HG03520 (cell line): ENCODE measurements at regions not wholly inside any gene's neighbourhood (a gene's known extent, or its start where the extent isn't known, plus 50 kb on each side); places are given as distances from the start of the nearest gene placed in this dataset.

Experiments
- ATAC-seq: cut with Tn5 transposase; IDR thresholded peaks from one replicate; pipeline ENCODE4 v1.9.1; 2021; ENCODE audit warnings: mild to moderate bottlenecking, moderate library complexity; ENCODE audit not compliant: unreplicated experiment

DNA sequence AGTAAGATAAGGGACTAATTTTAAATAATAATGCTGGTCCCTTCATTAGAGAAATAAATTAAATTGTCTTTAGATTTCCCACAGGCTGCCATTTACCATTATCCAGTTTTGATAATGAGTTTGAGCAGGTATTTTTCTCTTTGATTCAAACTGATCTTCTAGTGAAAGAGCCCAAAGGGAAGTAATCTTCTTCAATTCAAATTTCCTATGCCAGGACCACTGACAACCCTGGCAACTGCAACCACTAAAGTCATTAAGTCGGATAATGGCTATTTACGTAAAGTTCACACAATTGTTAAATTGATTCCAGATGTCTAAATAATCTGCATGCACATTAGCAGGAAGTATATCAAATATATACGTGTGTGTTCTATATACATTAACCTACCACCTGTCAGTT, 399.3 kb downstream of the PTPRC start:
- ATAC-seq: no peak

DNA sequence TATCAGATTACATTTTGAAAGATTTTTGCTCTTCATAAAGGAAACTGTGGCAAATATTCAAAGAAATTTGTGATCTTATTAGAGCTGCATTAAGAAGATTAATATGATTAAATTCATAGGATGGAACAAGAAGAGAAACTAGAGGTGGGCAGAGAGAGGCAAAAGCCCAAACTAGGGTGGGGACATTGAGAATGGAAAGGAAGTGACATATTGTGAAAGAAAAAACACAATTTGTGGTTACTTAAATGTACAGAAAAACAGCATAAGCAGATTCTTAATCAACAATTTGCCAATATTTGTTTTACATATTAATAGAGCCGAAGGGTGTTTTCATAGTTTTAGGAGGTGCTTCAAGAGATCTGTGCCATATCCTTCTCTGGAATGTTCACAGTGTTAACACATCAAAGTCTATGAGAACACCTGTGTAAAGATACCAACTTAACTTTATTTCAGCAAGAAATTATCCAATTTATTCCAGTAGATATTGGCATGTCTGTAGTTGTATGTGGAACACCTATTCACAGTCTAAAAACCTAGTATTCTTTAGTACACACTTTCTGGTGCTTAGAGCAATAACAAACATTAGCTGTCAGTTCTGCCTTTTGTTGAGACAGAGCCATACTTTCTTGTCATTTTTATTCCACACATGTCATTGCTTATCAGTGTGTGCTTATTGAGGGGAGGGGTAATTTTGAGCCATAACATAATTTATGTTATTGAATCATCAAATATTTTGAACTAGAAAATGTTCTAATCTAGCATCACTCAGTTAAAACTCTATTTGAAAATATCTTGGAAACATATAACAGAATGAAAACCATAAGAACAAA, 401.5 kb downstream of the PTPRC start:
- no peak for ATAC-seq

DNA sequence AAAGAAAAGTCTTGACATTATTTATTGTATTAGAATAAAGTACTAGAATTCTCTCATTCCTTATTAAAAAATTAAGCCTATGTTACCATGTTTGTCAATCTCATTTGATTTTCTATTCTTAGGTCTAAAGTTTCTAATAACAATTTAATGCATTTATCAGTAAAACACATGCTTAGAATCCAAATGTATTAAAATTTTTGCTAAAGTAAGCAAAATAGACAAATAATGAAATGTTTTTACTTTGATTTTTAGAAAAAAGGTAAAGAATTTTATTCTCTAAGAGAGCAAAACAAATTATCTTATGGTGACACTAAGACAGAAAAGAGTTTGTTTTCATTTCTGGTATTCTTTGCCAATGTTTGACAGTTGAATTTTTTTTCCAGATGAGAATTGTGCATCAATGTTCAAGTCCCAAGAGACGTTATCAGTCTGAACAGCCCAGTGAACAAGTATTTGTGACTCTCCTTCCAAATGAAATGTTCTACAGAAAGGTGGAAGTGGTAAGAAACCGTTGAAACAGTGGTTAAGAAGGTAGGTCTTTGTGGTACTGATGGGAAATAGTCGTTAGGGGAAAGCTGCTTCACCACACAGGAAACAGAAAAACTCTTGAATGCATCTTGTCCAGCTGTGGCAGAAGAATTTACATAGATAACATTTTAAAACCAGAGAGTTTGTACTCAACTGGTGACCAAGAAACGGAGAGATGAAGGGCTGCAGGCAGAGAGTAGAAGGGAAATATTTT, 402.5 kb downstream of the PTPRC start:
- peak; percentile 98 for ATAC-seq

DNA sequence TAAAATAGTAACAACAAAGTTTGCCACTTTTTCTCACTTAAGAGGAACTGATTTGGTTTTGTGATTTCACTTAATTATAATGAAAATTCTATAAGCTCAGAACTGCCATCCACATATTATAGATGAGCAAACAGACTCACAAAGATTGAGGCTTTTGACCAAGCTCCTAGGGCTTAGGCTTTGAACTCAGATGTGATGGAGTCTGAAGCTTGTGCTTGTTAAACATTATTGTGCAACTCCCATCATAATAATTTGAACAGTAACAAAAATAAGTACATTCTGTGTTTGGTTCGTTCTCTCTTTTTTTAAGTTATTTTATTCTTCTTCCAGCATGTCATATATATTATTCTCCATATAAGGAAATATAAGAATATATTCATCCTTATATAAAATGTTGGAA, 403.4 kb downstream of the PTPRC start:
- no peak for ATAC-seq

DNA sequence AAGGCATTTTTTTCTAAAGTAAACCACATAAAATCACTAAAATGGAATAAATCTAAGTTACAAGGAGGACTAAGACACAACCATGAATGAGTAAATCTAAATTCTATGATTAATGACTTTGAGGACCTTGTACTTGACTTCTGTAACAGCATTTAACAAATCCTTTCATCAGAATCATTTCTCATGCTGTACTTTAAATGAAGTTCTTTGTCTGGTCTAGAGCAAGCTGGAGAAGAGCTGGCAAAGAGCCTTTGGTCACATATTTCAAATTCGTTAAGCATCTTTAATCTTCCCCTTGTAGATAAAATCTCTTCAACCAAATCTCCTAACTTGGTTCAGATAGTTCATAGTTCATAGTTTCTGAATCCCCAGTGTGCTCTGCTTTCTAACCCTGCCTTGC, 405.4 kb downstream of the PTPRC start:
- no peak for ATAC-seq

DNA sequence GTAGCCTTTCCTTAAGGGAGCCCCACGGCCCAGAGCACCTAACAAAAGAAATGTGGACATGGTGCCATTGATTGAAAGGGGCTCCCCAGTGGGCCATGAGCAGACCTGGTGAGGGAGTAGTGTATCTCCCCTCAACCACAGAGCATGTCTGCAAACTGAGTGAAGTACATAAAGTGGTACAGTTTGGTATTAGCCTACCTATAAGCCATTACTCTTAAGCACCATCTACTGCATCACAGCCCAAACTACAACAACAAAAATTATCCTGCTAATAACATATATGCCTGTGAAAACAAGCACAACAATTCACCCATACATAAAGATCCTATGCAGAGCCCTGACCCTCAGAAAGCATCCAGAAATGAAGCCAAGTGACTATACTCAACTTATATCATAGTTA, 407.8 kb downstream of the PTPRC start:
- no peak for ATAC-seq

DNA sequence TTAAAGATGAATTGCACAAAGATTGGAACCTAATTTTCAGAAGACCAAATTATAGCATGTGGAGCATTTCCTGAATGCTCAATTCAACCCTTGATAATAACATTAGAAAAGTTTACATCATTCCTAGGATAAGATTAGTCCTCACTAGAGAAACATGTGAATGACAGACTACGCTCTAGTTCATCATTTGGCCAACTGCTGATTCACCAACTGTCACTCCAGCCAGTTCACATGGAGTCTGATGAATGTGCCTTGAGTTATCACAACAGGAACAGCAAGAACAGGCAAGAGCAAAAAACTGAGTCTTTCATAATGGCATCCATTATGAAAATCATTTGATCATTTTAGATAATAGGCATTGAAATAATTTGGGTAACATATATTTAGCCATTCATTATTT, 415.9 kb downstream of the PTPRC start:
- ATAC-seq: no peak

DNA sequence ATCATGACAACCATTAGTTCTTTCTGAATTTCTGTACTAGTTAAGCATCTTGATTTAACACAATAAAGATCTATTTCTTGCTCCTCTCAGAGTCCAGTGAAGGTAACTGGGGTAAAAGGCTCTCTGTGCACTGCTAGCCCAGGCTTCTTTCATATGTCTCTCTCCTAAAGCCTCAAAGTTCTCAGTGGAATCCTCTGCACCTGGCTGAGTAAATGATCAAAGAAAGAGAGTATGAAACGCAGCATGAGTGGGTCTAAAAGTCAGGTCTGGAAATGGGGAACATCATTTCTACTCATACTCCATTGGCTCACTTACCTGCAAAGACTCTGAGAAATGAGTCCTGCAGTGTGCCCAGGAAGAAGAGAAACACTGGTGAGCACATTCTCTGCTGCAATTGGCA, 418.5 kb downstream of the PTPRC start:
- ATAC-seq: no peak

DNA sequence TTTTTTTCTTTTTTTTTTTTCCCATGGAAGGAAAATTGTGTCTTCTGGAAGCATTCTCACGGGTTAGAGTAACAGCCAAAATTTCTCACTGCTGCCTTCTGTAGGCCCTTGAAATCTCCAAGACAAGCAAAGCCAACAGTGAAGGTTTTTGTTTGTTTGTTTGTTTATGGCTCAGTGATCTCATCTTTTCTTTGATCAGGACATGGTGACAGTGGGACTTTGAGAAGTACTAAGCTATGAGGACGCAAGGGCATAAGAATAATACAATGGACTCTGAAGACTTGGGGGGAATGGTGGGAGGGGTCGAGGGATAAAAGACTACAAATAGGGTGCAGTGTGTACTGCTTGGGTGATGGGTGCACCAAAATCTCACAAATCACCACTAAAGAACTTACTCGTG, 419.4 kb downstream of the PTPRC start:
- ATAC-seq: no peak

DNA sequence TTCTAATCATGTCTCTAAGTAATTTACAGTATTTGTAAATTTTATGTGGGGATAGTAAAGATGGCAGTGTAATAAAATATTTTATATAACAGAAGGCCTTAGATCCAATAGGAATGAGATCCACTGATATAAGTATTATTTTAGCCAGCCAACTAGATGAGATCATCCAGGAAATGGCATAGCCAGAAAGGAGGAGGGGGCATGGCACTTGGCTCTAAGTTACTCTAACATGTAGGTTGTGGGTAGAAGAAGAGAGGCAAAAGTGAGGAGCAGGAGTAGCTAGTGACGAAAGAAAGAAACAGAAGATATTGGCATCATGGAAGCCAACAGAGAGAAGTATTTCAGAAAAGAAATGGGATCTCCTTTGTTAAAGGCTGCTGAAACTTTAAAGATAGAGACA, 426.1 kb downstream of the PTPRC start:
- no peak for ATAC-seq

DNA sequence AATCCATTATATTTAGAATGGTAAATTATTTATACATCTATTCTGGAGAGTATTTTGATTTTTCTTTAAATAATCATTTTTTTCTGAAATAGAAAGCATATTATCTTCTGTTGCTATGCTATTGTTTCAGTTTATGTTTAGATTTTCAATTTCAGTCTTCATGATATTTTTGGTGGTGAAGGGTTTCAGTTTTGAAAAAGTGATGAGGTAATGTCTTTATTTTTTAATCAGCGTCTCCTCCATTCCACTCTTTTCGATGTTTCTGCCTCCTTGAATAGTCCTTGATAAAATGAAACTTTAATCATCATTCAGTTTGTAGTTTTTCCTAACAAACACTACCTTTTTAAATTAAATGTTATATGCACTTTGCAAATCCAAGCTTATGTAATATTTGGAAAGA, 428.6 kb downstream of the PTPRC start:
- peak; percentile 93 for ATAC-seq

DNA sequence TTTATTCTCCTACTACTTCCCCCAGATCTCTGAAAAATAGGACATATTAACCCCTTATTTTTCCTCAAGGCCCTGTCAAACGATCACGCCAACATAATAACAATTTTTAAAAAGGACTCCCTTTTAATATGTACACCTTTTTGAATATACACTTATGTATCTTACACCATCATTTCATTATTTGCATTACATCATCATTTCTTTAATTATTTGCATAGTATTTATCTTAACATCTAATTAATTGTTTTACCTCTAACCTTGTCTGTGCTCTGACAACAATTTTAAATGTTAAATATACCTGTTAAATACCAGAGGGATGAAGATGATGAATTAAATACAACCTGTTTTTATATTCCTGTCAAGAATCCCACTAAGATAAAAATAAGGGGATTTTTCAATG, 432.2 kb downstream of the PTPRC start:
- no peak for ATAC-seq

DNA sequence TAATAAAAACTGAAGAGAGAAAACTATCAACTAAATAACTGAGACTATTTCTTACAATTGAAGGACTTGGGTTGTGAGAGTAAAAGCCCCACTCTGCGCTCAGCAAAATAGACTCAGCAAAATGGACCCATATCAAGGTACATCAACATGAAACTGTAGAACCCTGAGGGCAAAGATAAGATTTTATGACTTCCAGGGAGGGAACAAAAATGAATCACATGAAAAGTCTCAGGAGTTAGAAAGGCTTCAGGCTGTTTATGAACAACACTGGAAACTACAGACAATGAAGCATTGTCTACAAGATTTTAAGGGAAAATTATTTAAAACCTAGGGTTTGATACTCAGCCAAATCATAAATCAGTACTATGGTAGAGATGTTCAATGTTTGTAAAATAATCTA, 434.3 kb downstream of the PTPRC start:
- no peak for ATAC-seq

DNA sequence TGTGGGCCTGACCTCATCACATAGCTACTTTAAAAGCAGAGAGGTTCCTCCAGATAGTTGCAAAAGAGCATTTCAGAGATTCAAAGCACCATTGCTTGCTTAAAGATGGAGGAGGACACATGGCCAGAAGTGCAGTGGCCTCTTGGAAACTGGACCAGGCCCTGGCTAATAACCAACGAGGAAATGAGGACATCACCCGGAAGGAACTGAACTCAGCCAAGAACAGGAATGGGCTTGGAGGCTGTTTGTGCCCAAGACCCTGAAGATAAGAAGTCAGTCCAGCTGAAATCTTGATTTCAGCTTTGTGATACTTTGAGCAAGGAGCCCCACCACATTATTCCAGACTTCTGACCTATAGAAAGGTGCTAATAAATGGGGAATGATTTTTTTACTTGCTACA, 437.0 kb downstream of the PTPRC start:
- ATAC-seq: no peak

DNA sequence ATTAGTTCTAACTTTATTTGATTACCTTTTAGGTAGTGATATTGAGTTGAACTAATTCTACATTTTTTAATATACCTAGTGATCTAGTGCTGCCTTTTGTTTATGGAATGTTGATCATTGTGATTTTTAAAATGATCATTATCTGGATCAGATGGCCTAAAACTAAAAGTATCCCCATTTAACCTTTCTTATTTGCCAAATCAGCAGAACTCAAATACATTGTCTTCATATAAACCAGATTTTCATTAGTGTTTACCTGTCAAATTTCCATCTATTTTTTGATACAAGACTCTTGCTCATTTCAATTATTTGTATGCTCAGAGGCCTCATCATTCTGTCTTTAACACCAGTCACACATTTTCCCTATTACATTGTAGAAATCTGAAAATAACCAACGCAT, 441.2 kb downstream of the PTPRC start:
- ATAC-seq: no peak

DNA sequence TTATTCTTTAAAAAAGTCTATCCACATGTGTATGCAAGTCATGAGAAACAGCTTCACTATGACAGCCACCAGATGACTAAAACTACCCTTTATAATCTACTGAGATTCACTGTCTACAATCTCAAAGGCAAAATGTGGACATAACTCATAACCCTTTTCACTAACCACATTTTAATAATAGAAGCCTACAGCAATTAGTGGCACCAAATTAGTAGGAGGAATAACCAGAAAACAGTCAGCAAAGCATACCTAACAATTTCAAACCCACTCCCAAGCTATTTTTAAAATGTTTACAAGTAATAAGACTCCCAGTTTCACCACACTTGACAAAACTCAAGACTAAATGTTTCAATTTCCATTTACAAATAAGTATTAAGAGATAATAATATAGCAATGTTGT, 442.9 kb downstream of the PTPRC start:
- ATAC-seq: peak; percentile 78

DNA sequence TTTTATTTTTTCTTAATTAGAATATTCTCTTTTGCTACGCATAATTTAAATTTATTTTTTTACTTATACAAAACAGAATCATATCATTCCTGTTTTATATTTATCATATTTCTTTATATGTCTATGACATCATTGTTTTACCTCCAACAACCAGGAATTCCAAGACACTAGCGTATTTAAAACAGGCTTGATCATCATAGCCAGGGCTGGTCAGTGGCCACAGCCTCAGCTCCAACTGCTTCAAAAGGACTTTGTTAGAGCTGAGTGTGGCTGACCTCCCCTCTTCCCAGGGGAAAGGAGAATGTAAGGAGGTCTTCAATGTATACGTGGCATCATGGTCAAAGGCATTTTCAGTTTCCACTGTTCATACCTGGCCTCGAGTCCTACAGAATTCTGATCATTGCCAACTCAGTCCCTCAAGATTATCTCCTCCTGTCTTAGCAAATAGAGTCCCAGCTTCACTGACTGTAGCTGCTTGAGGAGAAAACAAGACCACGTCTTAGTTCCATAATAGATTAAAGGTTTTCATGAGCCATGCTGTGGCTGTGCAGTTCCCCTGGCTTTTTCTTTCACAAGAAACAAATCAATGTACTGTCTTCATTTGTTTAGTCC, 444.0 kb downstream of the PTPRC start:
- no peak for ATAC-seq

DNA sequence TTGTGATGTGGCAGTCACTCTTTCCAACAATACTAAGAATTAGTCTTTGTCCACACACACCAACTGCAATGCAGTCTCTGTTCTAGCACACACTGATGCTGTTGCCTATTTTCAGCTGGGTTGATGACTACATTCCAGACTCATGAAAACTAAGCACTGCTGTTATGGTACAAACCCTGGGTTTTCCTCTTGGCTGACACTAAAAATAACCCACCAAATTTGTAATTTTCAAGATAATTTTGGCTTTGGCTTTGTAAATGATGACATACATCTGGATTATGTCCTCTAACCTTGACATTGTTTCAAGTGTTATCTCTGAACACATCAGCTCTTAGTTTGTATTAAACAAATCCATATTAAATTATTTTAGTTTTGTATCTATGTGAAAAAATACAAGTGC, 444.8 kb downstream of the PTPRC start:
- no peak for ATAC-seq

DNA sequence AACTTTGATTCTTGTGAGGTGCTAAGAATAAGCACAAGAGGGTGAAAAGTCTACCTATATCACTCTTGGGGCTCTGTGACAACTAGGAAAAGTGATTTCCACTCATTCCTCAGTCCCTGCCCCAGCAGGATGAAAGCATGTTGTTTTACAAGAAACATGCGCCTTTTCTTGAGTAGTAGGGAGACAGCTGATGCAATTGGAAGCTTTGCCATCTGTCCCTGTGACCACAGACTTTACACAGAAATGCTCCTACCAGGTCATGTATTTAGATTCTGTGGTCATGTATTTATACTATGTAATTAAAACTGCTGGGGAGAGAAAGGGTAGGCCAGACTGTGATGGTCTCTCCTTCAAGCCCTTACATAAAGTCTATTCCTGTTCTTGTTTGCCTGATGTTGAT, 445.5 kb downstream of the PTPRC start:
- ATAC-seq: no peak

DNA sequence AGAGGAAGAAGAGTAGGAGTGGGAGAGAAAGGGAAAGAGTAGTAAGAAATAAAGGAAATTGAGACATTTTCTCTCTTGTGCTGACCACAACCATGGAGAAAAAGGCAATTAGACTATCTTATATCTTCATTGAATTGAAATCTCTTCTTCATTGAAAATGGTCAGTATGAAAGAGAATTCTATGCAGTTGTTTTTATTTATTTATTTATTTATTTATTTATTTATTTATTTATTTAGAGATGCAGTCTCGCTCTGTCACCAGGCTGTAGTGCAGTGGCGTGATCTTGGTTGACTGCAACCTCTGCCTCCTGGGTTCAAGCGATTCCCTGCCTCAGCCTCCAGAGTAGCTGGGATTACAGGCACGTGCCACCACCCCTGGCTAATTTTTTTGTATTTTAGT, 447.1 kb downstream of the PTPRC start:
- no peak for ATAC-seq

DNA sequence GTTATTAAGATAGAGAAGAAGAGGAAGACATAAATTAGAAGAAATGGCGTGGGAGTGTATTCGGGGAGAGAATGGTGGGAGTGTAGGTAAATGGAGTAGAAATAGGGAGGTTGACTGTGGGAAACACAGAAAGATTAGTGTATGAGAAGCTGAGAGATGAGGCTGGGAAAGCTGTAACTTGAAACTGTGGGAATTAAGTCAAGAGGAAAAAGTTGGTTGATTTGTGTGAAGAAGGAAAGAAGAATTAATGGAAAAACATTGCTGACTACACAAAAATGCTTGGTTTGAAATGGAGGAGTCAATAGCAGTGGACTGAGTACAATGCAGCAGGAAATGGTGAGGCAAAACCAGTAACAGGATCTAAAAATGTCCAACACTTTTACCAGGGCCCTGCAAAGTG, 448.3 kb downstream of the PTPRC start:
- ATAC-seq: no peak
